Forelimb muscle (tissue), 1 donor: ENCODE measurements at regions not wholly inside any gene's neighbourhood (a gene's known extent, or its start where the extent isn't known, plus 50 kb on each side); places are given as distances from the start of the nearest gene placed in this dataset.
"Not testable (repeated sequence)": the region's sequence is repeated elsewhere in the genome, so short reads cannot be mapped to it uniquely, and the experiment has no call there.

Experiments used
- DNase-seq: peaks from one replicate; pipeline ENCODE4 v3.0.0-alpha.2; 2013; ENCODE audit warnings: low read depth

- DNase-seq = no peak
Measured at GRCh38 chr6:142635130-142635529, 309.8 kb downstream of the HIVEP2 start.

GRCh38 chr6:142637624-142638351, 307.2 kb downstream of the HIVEP2 start:
- DNase-seq = no peak

GRCh38 chr6:142642651-142643050, 302.3 kb downstream of the HIVEP2 start:
- no peak for DNase-seq

GRCh38 chr6:142644866-142645265, 300.1 kb downstream of the HIVEP2 start:
- no peak for DNase-seq

- no peak for DNase-seq
Measured at GRCh38 chr6:142645663-142646062, 299.3 kb downstream of the HIVEP2 start.

GRCh38 chr6:142647449-142648035, 297.4 kb downstream of the HIVEP2 start:
- no peak for DNase-seq

- DNase-seq = no peak
Measured at GRCh38 chr6:142648036-142648451, 296.9 kb downstream of the HIVEP2 start.

- no peak for DNase-seq
Measured at GRCh38 chr6:142648526-142648925, 296.4 kb downstream of the HIVEP2 start.

GRCh38 chr6:142649438-142650234, 295.3 kb downstream of the HIVEP2 start:
- not testable (repeated sequence) for DNase-seq

- DNase-seq = no peak
Measured at GRCh38 chr6:142651384-142651783, 293.6 kb downstream of the HIVEP2 start.

GRCh38 chr6:142653710-142654420, 291.1 kb downstream of the HIVEP2 start:
- no peak for DNase-seq

- no peak for DNase-seq
Measured at GRCh38 chr6:142659661-142660060, 285.3 kb downstream of the HIVEP2 start.

- no peak for DNase-seq
Measured at GRCh38 chr6:142665393-142665792, 279.6 kb downstream of the HIVEP2 start.

GRCh38 chr6:142666599-142667185, 278.3 kb downstream of the HIVEP2 start:
- no peak for DNase-seq

GRCh38 chr6:142669471-142670351, 275.3 kb downstream of the HIVEP2 start:
- no peak for DNase-seq

- no peak for DNase-seq
Measured at GRCh38 chr6:142671791-142672190, 273.2 kb downstream of the HIVEP2 start.

GRCh38 chr6:142675517-142675916, 269.5 kb downstream of the HIVEP2 start:
- DNase-seq = no peak

- DNase-seq = no peak
Measured at GRCh38 chr6:142676027-142676443, 268.9 kb downstream of the HIVEP2 start.

GRCh38 chr6:142676647-142677192, 268.3 kb downstream of the HIVEP2 start:
- no peak for DNase-seq
